Pancreas (tissue), 10 donors: ENCODE measurements at regions not wholly inside any gene's neighbourhood (a gene's known extent, or its start where the extent isn't known, plus 50 kb on each side); places are given as distances from the start of the nearest gene placed in this dataset.

Experiments
- ATAC-seq, 4 donors: fragments of 200-7000 bp; cut with Tn5 transposase; one replicate each; pipeline versions ENCODE4 v1.8.0 to v1.9.1; 2020; ENCODE audit warnings: mild to moderate bottlenecking in 4 of 4, moderate library complexity in 4 of 4
- DNase-seq, 6 donors: peaks; one replicate each; pipeline ENCODE4 v3.0.0-alpha.2; 2020
- FAIRE-seq: peaks from 2 replicates; lab custom pipeline; 2012; peaks lifted over from hg19 to GRCh38; lab: Jason Lieb, UNC
- H3K27ac ChIP-seq, 4 donors: fragments of 200-600 bp; sonication (generic); 1 replicate in 3 of 4; 2 replicates in 1 of 4; pipeline versions ENCODE4 v1.5.0 to v1.8.0; 2020
- H3K27me3 ChIP-seq, 4 donors: fragments of 200-600 bp; one replicate each; pipeline ENCODE4 v1.8.0; 2021
- H3K36me3 ChIP-seq, 3 donors: fragments of 200-600 bp; sonication (generic) in 1 of 3; one replicate each; pipeline versions ENCODE4 v1.5.0 to v1.8.0; 2020 to 2021
- H3K4me1 ChIP-seq, 3 donors: fragments of 200-600 bp; one replicate each; pipeline ENCODE4 v1.8.0; 2021
- H3K4me3 ChIP-seq, 4 donors: fragments of 200-600 bp; sonication (generic) in 2 of 4; one replicate each; pipeline versions ENCODE4 v1.5.0 to v1.8.0; 2020 to 2021
- H3K9me3 ChIP-seq, 4 donors: fragments of 200-600 bp; one replicate each; pipeline ENCODE4 v1.8.0; 2021
- WGBS, 2 donors: extraction: QIAGEN DNeasy Blood & Tissue Kit; methylation state at CpG; one replicate each; pipeline ENCODE4 v1.1.7; 2013; 5-methylcytosine and 5-hydroxymethylcytosine counted together
- intact Hi-C, 3 donors: fragments of 100-400 bp; cut with DNase I; formaldehyde crosslinking; loops; one replicate each; pipeline versions ENCODE4 v1.11.1 to v1.14.2; 2022
- TF ChIP-seq, protein P1 (sequence below), 4 donors: fragments of 200-600 bp; sonication (generic) in 3 of 4; IDR thresholded peaks; one replicate each; pipeline versions ENCODE4 v1.5.0 to v1.8.0; 2021; ENCODE audit warnings: antibody characterized with exemption in 4 of 4
- donor health status: healthy with polysubstance abuse.
- donor health status: DM: no; HTN: no; CAD: no; lungs with moderate emphysema.
- donor health status: DM: no; HTN: no; CAD: no.
- donor health status: control.
- donor health status: control.
- donor health status: Bipolar disorder and iron deficiency.
- donor health status: DM: yes; HTN: yes; CAD: no.
- donor health status: DM: no; HTN: no; CAD: no.
- donor health status: DM: no; HTN: no; CAD: no.
- donor health status: DM: yes; HTN: yes; CAD: no.

DNA sequence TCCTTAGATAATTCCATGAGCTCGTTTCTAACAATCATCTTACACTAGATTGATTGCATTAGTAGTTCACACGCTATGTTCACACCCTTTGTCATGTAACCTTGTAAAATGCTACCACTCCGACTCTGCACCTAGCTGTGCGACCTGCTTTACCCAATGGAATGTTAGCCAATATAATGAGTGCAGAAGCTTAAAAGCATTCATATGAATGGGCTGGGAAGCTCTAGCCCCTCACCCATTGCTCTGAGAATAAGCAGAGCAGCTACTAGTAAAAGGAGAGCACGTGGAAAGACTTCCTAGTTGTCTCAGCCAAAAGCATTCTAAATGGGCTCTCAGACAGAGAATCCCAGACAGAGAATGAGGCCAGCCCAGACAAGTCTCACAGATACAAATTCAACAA is 410.6 kb upstream of the UBE2E2 start:
- no peaks in the 10 kb centered on the region for H3K9me3 ChIP-seq
- DNase-seq, result no peak
- TF ChIP-seq, protein P1, sequence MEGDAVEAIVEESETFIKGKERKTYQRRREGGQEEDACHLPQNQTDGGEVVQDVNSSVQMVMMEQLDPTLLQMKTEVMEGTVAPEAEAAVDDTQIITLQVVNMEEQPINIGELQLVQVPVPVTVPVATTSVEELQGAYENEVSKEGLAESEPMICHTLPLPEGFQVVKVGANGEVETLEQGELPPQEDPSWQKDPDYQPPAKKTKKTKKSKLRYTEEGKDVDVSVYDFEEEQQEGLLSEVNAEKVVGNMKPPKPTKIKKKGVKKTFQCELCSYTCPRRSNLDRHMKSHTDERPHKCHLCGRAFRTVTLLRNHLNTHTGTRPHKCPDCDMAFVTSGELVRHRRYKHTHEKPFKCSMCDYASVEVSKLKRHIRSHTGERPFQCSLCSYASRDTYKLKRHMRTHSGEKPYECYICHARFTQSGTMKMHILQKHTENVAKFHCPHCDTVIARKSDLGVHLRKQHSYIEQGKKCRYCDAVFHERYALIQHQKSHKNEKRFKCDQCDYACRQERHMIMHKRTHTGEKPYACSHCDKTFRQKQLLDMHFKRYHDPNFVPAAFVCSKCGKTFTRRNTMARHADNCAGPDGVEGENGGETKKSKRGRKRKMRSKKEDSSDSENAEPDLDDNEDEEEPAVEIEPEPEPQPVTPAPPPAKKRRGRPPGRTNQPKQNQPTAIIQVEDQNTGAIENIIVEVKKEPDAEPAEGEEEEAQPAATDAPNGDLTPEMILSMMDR (IDR thresholded peaks at IDR 0.05), result no peak
- H3K27ac ChIP-seq, result no peak overlapping the region
- H3K4me1 ChIP-seq, result no peaks in the 10 kb centered on the region
- no peaks in the 10 kb centered on the region for H3K36me3 ChIP-seq
- no peak for FAIRE-seq
- intact Hi-C loops, result no loop called here
- H3K4me3 ChIP-seq, result no peak overlapping the region
- no peaks in the 10 kb centered on the region for H3K27me3 ChIP-seq
- whole genome bisulfite sequencing, 2 donors, result 38 to 46% methylated on average over 5 of the region's 5 CpGs
- no peak for ATAC-seq

DNA sequence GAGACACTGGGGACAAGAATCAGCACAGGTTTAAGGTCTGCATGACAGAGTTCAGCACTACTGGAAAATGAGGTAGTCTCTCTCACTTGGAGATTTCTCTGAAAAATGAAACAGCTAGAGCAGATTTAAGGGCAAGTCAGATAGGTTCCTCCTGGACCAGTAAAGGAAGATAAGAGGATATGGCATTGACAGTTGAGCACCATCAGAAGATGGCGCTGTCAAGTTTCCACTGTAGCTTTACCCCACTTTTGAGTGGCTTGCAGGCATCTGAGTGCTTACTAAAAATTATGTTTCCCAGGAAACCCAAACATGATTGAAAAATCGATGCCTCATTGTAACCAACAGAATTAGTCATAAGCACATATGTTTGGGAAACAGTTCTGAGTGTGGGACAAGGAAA is 407.2 kb upstream of the UBE2E2 start:
- Histone ChIP-seq H3K36me3 (no peaks in the 10 kb centered on the region), H3K4me3 (no peak overlapping the region), H3K9me3 (no peaks in the 10 kb centered on the region), H3K4me1 (no peaks in the 10 kb centered on the region), H3K27ac (no peak overlapping the region), H3K27me3 (no peaks in the 10 kb centered on the region)
- no peak for FAIRE-seq
- TF ChIP-seq, protein P1 (IDR thresholded peaks at IDR 0.05), result no peak
- intact Hi-C loops, result no loop called here
- WGBS, 2 donors, result 45 to 77% methylated on average over 2 of the region's 2 CpGs
- DNase-seq, result no peak
- no peak for ATAC-seq

DNA sequence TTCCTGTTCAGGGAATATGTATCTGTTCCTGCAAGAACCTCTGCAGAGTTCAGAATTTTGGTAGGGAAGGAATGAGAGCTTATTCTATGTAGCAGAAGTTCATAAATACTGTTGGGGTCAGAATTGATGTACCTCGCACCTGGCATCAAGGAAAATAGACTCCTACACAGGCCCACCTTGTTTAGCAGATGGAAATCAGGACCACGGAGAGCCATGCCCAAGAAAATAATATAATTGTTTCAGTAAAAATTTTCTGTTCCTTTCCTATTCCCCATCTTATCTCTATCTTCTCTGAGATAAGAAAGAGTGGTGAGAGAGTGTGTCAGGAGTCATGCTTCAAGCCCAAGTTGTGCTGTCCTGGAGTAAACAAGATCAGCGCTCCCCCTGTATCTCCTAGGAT is 404.7 kb upstream of the UBE2E2 start:
- FAIRE-seq, result no peak
- H3K9me3 ChIP-seq, result no peaks in the 10 kb centered on the region
- DNase-seq, result no peak
- WGBS, 2 donors, result 56 to 69% methylated on average over 3 of the region's 3 CpGs
- no peak overlapping the region for H3K4me3 ChIP-seq
- no peaks in the 10 kb centered on the region for H3K4me1 ChIP-seq
- H3K27me3 ChIP-seq, result no peaks in the 10 kb centered on the region
- H3K36me3 ChIP-seq, result no peaks in the 10 kb centered on the region
- ATAC-seq, result no peak
- TF ChIP-seq, protein P1 (IDR thresholded peaks at IDR 0.05), result no peak
- intact Hi-C loops, result no loop called here
- no peak overlapping the region for H3K27ac ChIP-seq

DNA sequence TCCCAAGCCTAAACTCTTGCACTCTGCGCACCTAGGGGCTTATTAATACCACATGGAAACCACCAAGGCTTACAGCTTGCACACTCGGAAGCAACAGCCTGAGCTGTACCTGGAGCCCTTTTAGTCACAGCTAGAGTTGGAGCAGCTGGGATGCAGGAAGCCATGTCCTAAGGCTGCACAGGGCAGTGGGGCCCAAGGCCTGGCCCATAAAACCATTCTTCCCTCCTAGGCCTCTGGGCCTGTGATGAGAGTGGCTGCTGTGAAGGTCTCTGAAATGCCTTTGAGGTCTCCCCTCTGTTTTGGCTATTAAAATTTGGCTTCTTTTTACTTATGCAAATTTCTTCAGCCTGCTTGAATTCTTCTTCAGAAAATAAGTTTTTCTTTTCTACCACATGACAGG is 383.9 kb upstream of the UBE2E2 start:
- Histone ChIP-seq H3K4me3 (no peak overlapping the region), H3K9me3 (no peaks in the 10 kb centered on the region), H3K36me3 (no peaks in the 10 kb centered on the region), H3K27me3 (no peaks in the 10 kb centered on the region), H3K27ac (no peak overlapping the region), H3K4me1 (no peaks in the 10 kb centered on the region)
- TF ChIP-seq, protein P1 (IDR thresholded peaks at IDR 0.05), result no peak
- WGBS, 2 donors, result 75 to 93% methylated on average over 2 of the region's 2 CpGs
- no peak for FAIRE-seq
- DNase-seq, result no peak
- ATAC-seq, result no peak
- intact Hi-C loops, result no loop called here

DNA sequence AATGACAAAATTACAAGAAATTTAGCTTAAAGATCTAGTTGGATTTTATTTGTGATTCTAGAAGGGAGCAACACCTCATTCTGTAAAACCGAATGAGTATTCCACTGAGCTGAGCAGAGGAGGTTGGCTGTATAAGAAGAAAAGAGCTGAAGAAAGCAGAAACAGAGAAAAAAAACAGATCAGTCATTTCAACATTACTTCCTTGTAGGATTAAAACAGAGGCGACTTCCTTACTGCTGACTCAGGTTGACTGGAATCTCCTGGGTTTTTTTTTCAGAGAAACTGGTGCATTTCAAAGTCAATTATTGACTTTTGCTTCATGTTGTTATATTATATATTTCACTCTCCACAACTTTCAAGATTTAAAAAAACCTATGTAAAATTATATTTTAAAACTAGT is 368.1 kb upstream of the UBE2E2 start:
- Histone ChIP-seq H3K9me3 (no peaks in the 10 kb centered on the region), H3K27ac (peak overlapping the region in 2 of 4 donors; percentile 34 to 53), H3K4me3 (no peak overlapping the region), H3K4me1 (peaks cover 0 to 6% (median 0%) of the 10 kb centered on the region in 3 donors), H3K27me3 (no peaks in the 10 kb centered on the region), H3K36me3 (no peaks in the 10 kb centered on the region)
- DNase-seq (no peak), FAIRE-seq (no peak), ATAC-seq (peak in 2 of 4 donors; percentile 90 to 92)
- 11 to 15% methylated on average over 2 of the region's 2 CpGs for WGBS, 2 donors
- intact Hi-C loops, result no loop called here
- TF ChIP-seq, protein P1 (IDR thresholded peaks at IDR 0.05), result no peak
